SK-N-MC (cell line): ENCODE measurements at regions not wholly inside any gene's neighbourhood (a gene's known extent, or its start where the extent isn't known, plus 50 kb on each side); places are given as distances from the start of the nearest gene placed in this dataset.

Experiments
- DNase-seq: peaks from one replicate; pipeline ENCODE4 v3.0.0-alpha.2; 2011; ENCODE audit warnings: low read depth, low spot score
- H3K27ac ChIP-seq: fragments of 200-600 bp; sonication (generic); 2 replicates; pipeline ENCODE4 v1.5.1; 2016; ENCODE audit warnings: mixed run types
- H3K36me3 ChIP-seq: fragments of 200-600 bp; sonication (generic); 2 replicates; pipeline ENCODE4 v1.6.1; 2017; ENCODE audit warnings: antibody characterized with exemption, low read length, mixed read lengths; ENCODE audit not compliant: insufficient read depth
- H3K4me3 ChIP-seq: fragments of 200-600 bp; sonication (generic); 2 replicates; pipeline ENCODE4 v1.5.1; 2016
- H3K9ac ChIP-seq: fragments of 200-600 bp; sonication (generic); 2 replicates; pipeline ENCODE4 v1.8.0; 2017; ENCODE audit warnings: mixed run types, mixed read lengths; ENCODE audit not compliant: insufficient read length
- H3K9me3 ChIP-seq: fragments of 200-600 bp; sonication (generic); 2 replicates; pipeline ENCODE4 v1.6.1; 2017; ENCODE audit warnings: low read depth, mild to moderate bottlenecking, antibody characterized with exemption, low read length, moderate library complexity, mixed read lengths
- EZH2 ChIP-seq: fragments of 200-600 bp; sonication (generic); IDR thresholded peaks from one replicate; pipeline ENCODE4 v1.6.1; 2017; ENCODE audit warnings: antibody characterized with exemption
- FOXP2 ChIP-seq: optimal IDR thresholded peaks from 2 replicates; pipeline ENCODE3; 2011; ENCODE audit warnings: mild to moderate bottlenecking, moderate library complexity; ENCODE audit not compliant: insufficient read depth; ENCODE audit errors: extremely low read length, control extremely low read depth
- POLR2AphosphoS5 ChIP-seq: IDR thresholded peaks from 2 replicates; pipeline ENCODE4 v1.6.1; 2012; ENCODE audit warnings: mild to moderate bottlenecking, low read depth, low read length, borderline replicate concordance

DNA sequence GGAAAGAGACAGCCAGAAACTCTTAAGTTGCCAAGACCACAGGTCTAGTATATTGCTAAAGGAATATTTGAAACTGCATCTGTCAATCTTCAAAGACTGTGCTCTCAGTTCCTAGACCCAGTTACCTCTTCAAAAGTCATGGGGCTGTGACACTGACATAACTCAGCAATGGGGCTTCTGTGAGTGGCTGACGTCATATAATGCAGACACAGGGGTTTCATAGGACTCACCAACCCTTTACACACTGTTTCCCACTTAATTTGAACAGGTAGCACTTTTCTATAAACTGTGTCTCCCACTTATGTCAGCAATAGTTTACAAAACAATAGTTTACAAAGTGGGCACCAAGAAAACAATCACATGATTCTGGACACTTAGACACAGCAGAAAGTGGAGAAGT, 158.4 kb downstream of the GALC start:
- TF ChIP-seq EZH2 (no peak), FOXP2 (no peak), POLR2AphosphoS5 (no peak)
- peaks cover 2% of the 10 kb centered on the region; the same call in 1 of the 2 replicates for H3K9me3 ChIP-seq
- H3K27ac ChIP-seq = no peak overlapping the region
- H3K4me3 ChIP-seq = no peak overlapping the region
- H3K36me3 ChIP-seq = no peaks in the 10 kb centered on the region
- no peak overlapping the region for H3K9ac ChIP-seq
- no peak for DNase-seq

DNA sequence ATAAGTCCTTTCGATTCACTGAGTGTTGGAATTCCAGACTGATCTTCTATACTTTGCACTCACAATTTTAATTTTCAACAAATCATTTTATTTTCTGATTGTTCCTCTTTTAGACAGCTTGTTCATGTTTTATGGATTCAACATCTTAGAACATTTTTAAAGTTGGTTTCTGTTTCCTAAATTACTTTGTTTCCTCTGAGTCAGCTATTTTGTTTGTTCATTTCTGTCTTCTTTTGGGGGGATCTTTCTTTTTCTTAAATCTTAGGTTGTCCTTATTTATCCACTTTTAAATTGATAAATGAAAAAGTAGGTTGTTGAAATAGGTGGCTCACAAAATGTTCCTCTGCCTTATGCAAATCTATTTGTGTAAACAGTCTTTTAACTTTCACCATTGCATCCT, 160.0 kb downstream of the GALC start:
- no peak overlapping the region for H3K9ac ChIP-seq
- TF ChIP-seq POLR2AphosphoS5 (no peak), EZH2 (no peak), FOXP2 (no peak)
- H3K4me3 ChIP-seq = no peak overlapping the region
- no peaks in the 10 kb centered on the region for H3K36me3 ChIP-seq
- H3K27ac ChIP-seq = no peak overlapping the region
- peaks cover 2% of the 10 kb centered on the region; the same call in 1 of the 2 replicates for H3K9me3 ChIP-seq
- DNase-seq = no peak

DNA sequence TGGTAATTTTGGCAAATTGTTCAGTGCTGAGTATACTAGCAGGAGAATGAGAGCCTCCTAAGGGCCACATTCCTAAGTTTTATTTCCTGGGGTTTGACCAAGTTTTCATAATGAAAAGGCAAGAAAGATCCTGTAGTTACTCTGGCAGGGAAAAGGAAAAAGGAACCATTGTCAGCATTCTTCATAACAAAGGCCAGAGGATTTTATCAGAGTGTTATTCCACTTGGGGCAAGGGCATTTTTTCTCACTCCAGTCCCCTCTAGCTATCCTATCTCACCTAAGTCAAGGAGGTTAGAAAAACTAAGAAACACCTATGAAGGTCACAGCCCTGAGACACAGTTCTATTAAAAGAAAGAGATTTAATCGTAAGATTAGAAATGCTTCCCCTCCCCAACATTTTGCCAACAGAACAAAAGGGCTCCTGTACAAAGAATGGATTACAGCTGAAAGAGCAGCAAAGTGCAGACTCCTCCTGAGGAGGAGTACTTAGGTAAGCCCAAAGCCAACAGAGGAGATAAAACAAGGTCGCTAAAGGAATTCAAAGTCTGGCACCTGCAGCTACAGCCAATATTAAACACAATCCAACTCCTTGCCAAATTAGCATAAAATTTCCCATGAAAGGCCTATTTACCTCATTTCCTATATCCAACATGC, 162.4 kb downstream of the GALC start:
- H3K9me3 ChIP-seq = peaks cover 2% of the 10 kb centered on the region; the same call in 1 of the 2 replicates
- H3K4me3 ChIP-seq = no peak overlapping the region
- H3K36me3 ChIP-seq = no peaks in the 10 kb centered on the region
- H3K9ac ChIP-seq = no peak overlapping the region
- H3K27ac ChIP-seq = no peak overlapping the region
- TF ChIP-seq POLR2AphosphoS5 (no peak), FOXP2 (no peak)
- no peak for DNase-seq

DNA sequence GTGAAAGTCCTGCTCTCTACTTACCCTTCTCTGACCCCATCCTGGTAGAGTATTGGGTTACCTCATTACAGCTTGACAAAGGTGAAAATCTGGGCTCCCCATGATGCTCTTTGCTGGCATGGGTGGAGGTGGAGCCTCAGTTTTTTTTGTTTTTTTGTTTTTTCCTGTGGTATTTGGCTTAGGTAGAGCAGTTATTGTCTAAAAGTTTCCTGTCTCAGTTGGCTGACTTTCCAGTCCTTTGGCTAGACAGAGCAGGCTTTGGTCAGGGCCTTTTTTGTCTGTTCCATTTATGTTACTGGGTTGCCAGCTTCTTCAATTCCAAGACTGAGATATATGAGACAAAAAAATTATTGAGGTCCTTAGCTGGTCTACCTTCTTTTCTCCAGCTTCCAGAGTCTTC, 163.4 kb downstream of the GALC start:
- no peak overlapping the region for H3K9ac ChIP-seq
- no peak overlapping the region for H3K4me3 ChIP-seq
- H3K9me3 ChIP-seq = peaks cover 2% of the 10 kb centered on the region; the same call in 1 of the 2 replicates
- TF ChIP-seq EZH2 (no peak), POLR2AphosphoS5 (no peak), FOXP2 (no peak)
- no peak overlapping the region for H3K27ac ChIP-seq
- no peaks in the 10 kb centered on the region for H3K36me3 ChIP-seq
- DNase-seq = no peak

DNA sequence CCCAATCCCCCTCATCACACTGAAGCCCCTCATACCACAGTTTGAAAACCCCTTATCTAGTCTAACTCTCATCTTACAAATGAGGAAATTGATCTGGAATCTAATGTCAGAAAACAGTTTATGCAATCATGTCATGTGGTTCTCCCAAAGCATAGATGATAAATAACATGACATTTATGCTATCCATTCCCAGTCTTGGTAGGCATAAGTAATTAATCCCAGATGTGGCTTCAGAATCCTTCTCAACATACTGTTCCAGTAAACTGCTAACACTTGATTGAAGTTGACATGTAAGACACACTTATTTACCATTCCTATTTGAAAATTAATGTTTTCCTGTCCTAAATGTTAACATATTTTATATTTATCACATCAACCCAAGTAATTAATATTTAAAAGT, 168.7 kb downstream of the GALC start:
- H3K4me3 ChIP-seq = no peak overlapping the region
- TF ChIP-seq POLR2AphosphoS5 (no peak), FOXP2 (peak; percentile 47), EZH2 (no peak)
- peak; percentile 42 for DNase-seq
- no peaks in the 10 kb centered on the region for H3K36me3 ChIP-seq
- H3K9me3 ChIP-seq = no peaks in the 10 kb centered on the region
- no peak overlapping the region for H3K9ac ChIP-seq
- H3K27ac ChIP-seq = no peak overlapping the region; the same call in 1 of the 2 replicates

DNA sequence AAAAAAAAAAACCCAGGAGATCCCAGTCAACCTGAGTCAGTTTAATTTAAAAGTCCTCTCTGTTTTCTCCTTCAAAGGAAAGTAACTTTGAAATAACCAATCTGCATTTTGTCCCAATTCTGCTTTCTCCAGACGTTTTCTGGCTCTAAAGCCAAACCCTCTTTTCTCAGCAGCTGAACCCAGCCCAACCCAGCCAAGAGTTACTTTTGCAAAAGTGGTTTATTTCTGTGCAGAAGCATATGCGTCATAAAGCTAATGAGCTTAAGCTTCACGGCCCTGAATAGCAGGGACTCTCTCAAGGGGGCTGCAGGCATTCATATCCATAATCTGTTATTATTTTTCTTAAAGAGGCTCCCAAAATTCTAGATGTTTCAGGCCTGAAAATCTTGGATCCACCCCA, 176.6 kb downstream of the GALC start:
- no peak overlapping the region for H3K9ac ChIP-seq

DNA sequence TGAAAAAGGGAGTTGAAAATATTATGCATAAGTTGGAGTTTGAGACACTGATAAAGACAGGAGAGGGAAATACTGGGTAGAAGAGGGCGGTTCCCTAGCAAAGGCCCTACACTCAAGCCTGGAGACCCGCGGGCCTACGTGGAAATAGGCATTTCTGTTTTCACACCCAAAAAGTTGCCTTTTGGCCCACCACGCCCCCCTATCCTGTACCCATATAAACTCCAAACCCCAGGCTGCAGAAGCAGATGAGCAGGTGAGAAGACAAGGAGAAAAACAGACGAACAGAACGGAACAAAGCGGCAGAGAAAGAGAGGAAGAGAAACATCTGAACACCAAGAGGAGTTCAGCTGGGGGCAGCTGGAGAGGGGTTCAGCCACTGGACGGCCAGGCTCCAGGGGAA, 177.9 kb downstream of the GALC start:
- no peak overlapping the region for H3K9ac ChIP-seq
- no peak for DNase-seq

More for the DNA sequence above, 176.6 kb downstream of the GALC start:
- no peak for DNase-seq
- Histone ChIP-seq H3K27ac (no peak overlapping the region), H3K36me3 (no peaks in the 10 kb centered on the region), H3K9me3 (no peaks in the 10 kb centered on the region), H3K4me3 (no peak overlapping the region)
- TF ChIP-seq POLR2AphosphoS5 = no peak
- TF ChIP-seq EZH2 = no peak
- TF ChIP-seq FOXP2 = no peak

DNA sequence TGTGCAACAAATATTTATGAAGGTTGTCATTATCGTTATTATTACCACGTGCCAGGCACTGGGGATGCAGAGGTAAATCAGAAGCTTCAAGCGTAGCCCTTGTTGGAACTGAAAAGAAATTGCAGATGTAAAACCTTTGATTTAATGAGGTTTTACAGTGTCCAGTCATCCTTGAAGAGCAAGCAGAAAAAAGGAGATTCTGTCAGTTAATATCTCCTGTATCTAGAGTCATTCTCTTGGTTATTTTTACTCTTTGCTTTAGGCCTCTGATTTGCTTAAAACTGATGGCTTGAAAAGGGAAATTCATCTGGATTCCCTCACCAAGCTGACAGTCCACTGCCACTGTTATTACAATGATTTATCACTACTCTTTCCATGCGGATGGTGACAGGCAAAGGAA, 179.3 kb downstream of the GALC start:
- Histone ChIP-seq H3K9me3 (no peaks in the 10 kb centered on the region), H3K27ac (no peak overlapping the region), H3K9ac (no peak overlapping the region), H3K36me3 (no peaks in the 10 kb centered on the region), H3K4me3 (no peak overlapping the region)
- TF ChIP-seq EZH2 (no peak), FOXP2 (no peak), POLR2AphosphoS5 (no peak)
- DNase-seq = no peak

More for the DNA sequence above, 177.9 kb downstream of the GALC start:
- H3K9me3 ChIP-seq = no peaks in the 10 kb centered on the region
- TF ChIP-seq POLR2AphosphoS5 (no peak), EZH2 (no peak), FOXP2 (no peak)
- H3K36me3 ChIP-seq = no peaks in the 10 kb centered on the region
- no peak overlapping the region for H3K4me3 ChIP-seq
- H3K27ac ChIP-seq = no peak overlapping the region

DNA sequence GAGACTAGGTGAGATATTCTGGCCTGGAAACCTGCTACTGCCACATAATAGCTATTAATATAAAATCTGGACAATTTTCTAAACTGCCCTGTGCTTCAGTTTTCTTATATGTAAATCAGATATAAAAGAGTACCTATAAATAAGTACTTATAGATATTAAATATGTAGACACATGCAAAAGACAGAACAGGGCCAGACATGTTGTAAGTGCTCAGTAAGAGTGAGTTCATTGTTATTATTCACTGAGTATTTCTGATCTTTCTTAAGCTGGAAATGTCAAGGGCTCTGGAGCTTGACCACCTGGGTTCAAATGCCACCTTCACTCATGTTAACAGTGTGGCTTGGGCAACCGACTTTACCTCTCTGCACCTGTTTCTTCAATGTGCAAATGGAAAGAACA, 179.8 kb downstream of the GALC start:
- TF ChIP-seq POLR2AphosphoS5 = no peak
- no peak for TF ChIP-seq EZH2
- no peak for TF ChIP-seq FOXP2
- Histone ChIP-seq H3K9me3 (no peaks in the 10 kb centered on the region), H3K27ac (no peak overlapping the region), H3K4me3 (no peak overlapping the region), H3K9ac (no peak overlapping the region), H3K36me3 (no peaks in the 10 kb centered on the region)
- DNase-seq = no peak
